Lung (tissue), 11 donors: ENCODE measurements at regions not wholly inside any gene's neighbourhood (a gene's known extent, or its start where the extent isn't known, plus 50 kb on each side); places are given as distances from the start of the nearest gene placed in this dataset.

Experiments used
- ATAC-seq: fragments of 200-7000 bp; cut with Tn5 transposase; one replicate; pipeline ENCODE4 v1.9.1; 2020; ENCODE audit warnings: moderate number of reproducible peaks; ENCODE audit not compliant: insufficient read depth, low FRiP score
- DNase-seq, 3 donors: peaks; one replicate each; pipeline ENCODE4 v3.0.0-alpha.2; 2013 to 2017
- H3K27ac ChIP-seq, 2 donors: one replicate each; pipeline ENCODE4 v1.5.1; 2013; ENCODE audit warnings: mild to moderate bottlenecking in 2 of 2, moderate library complexity in 2 of 2, control low read depth in 1 of 2, inconsistent platforms in 1 of 2, low read depth in 1 of 2, low read length in 1 of 2
- H3K27me3 ChIP-seq, 3 donors: one replicate each; pipeline ENCODE4 v1.5.1; 2013; ENCODE audit warnings: low read length in 2 of 3; ENCODE audit not compliant: control insufficient read depth in 3 of 3, insufficient read depth in 3 of 3
- H3K36me3 ChIP-seq, 4 donors: one replicate each; pipeline ENCODE4 v1.5.1; 2013; ENCODE audit warnings: low read length in 4 of 4, mild to moderate bottlenecking in 1 of 4, moderate library complexity in 1 of 4; ENCODE audit not compliant: control insufficient read depth in 4 of 4, insufficient read depth in 4 of 4
- H3K4me1 ChIP-seq, 5 donors: one replicate each; pipeline ENCODE4 v1.5.1; 2013; ENCODE audit warnings: low read length in 5 of 5, mild to moderate bottlenecking in 2 of 5, moderate library complexity in 1 of 5; ENCODE audit not compliant: control insufficient read depth in 5 of 5, insufficient read depth in 5 of 5
- H3K4me3 ChIP-seq: one replicate; pipeline ENCODE4 v1.5.1; 2013; ENCODE audit warnings: mild to moderate bottlenecking, control low read depth, moderate library complexity
- H3K9ac ChIP-seq, 2 donors: one replicate each; pipeline ENCODE4 v1.5.1; 2013; ENCODE audit warnings: low read length in 2 of 2, control low read depth in 1 of 2; ENCODE audit not compliant: insufficient read depth in 1 of 2
- H3K9me3 ChIP-seq, 4 donors: one replicate each; pipeline ENCODE4 v1.5.1; 2013; ENCODE audit warnings: low read length in 3 of 4, mild to moderate bottlenecking in 1 of 4, moderate library complexity in 1 of 4; ENCODE audit not compliant: control insufficient read depth in 4 of 4, insufficient read depth in 3 of 4
- WGBS, 2 donors: extraction: QIAGEN DNeasy Blood & Tissue Kit; methylation state at CpG; one replicate each; pipeline ENCODE4 v1.1.7; 2013; 5-methylcytosine and 5-hydroxymethylcytosine counted together
- TF ChIP-seq, protein P1 (sequence below): IDR thresholded peaks from 2 replicates; pipeline ENCODE4 v1.5.1; 2012; ENCODE audit warnings: mild to moderate bottlenecking; ENCODE audit errors: control extremely low read depth, extremely low read depth
- donor health status: control.
- donor health status: control.
- donor health status: Bipolar disorder and iron deficiency.
- donor health status: healthy.
- donor health status: DM: yes; HTN: yes; CAD: no.

DNA sequence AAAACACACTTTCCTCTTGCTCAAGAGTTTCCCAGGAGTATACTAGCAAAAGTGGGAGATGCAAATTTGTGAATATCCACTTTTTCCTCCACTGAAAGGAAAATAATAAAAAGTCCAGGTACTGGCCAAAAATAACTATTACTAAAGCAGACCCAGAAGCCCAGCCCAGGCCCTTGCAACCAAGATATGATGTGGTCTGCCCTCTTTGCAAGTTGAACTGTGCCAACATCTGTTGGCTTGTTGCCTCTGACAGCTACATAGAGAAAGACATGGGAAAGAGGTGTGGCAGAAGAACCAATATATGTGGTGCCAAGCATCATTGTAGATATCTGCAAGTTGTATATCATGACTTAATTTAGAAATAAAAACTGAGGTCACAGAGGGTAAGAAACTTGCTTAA is 78.4 kb upstream of the JAG1 start:
- DNase-seq (no peak), ATAC-seq (no peak)
- H3K9ac ChIP-seq = no peak overlapping the region
- H3K27me3 ChIP-seq = no peaks in the 10 kb centered on the region
- TF ChIP-seq, protein P1, sequence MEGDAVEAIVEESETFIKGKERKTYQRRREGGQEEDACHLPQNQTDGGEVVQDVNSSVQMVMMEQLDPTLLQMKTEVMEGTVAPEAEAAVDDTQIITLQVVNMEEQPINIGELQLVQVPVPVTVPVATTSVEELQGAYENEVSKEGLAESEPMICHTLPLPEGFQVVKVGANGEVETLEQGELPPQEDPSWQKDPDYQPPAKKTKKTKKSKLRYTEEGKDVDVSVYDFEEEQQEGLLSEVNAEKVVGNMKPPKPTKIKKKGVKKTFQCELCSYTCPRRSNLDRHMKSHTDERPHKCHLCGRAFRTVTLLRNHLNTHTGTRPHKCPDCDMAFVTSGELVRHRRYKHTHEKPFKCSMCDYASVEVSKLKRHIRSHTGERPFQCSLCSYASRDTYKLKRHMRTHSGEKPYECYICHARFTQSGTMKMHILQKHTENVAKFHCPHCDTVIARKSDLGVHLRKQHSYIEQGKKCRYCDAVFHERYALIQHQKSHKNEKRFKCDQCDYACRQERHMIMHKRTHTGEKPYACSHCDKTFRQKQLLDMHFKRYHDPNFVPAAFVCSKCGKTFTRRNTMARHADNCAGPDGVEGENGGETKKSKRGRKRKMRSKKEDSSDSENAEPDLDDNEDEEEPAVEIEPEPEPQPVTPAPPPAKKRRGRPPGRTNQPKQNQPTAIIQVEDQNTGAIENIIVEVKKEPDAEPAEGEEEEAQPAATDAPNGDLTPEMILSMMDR = no peak
- no peak overlapping the region for H3K4me3 ChIP-seq
- no peaks in the 10 kb centered on the region for H3K36me3 ChIP-seq
- no peak overlapping the region for H3K27ac ChIP-seq
- H3K4me1 ChIP-seq = peaks cover 0 to 9% (median 1%) of the 10 kb centered on the region in 5 donors
- peaks cover 0 to 3% (median 0%) of the 10 kb centered on the region in 4 donors for H3K9me3 ChIP-seq

GRCh38 chr20:10754824-10755223 is 81.0 kb upstream of the JAG1 start:
- H3K9me3 ChIP-seq = peaks cover 0 to 5% (median 0%) of the 10 kb centered on the region in 4 donors
- no peaks in the 10 kb centered on the region for H3K36me3 ChIP-seq
- no peak for ATAC-seq
- TF ChIP-seq, protein P1 = no peak
- H3K27ac ChIP-seq = no peak overlapping the region
- peak in 1 of 3 donors; percentile 29 for DNase-seq
- H3K27me3 ChIP-seq = no peaks in the 10 kb centered on the region
- H3K9ac ChIP-seq = no peak overlapping the region
- no peak overlapping the region for H3K4me3 ChIP-seq
- 30 to 32% methylated on average over 2 of the region's 2 CpGs for WGBS, 2 donors
- no peaks in the 10 kb centered on the region for H3K4me1 ChIP-seq

DNA sequence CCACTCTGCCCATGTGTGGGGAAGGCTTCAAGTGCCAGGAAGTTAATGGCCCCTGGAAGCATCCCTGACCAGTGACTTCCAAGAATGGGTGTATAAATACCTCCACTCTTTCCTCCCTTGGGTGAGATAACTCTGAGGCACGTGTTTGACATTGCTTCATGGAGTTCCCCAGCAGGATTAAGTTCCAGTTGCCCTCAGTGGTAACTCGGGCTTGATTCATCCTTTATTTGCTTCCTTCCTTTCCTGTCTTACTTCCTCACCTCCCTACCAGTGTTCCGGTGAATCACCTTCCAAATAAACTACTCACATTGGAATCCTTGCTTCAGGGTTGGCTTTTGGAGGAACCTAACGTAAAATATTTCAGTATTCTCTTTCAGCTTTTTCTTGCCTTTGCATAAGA is 84.6 kb upstream of the JAG1 start:
- no peak for DNase-seq
- Histone ChIP-seq H3K4me1 (peaks cover 0 to 7% (median 2%) of the 10 kb centered on the region in 5 donors), H3K27me3 (no peaks in the 10 kb centered on the region), H3K9ac (no peak overlapping the region), H3K27ac (peak overlapping the region in 1 of 2 donors; percentile 22), H3K4me3 (no peak overlapping the region), H3K9me3 (peaks cover 0 to 5% (median 0%) of the 10 kb centered on the region in 4 donors), H3K36me3 (no peaks in the 10 kb centered on the region)
- WGBS, 2 donors = 70 to 75% methylated on average over 4 of the region's 4 CpGs
- ATAC-seq = no peak
- TF ChIP-seq, protein P1 = no peak

DNA sequence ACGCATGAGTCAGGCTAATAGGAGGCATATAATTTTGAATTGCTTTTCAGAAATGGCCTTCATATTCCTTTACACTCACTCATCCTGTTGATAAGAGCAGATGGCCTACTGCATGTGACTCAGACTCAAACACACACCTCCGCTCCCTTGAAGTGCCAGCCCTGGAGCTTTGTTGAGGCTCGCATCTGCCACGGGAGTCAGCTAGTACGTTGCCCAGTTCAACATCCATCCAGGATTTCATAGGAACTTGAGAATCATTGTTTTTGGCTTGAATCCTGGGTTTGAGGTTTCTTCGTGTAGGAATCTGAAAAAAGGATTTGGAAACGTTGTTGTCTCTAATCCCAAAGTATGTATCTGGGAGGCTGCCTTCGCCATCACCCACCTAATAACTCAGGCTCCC is 87.4 kb upstream of the JAG1 start:
- Histone ChIP-seq H3K9ac (no peak overlapping the region), H3K36me3 (no peaks in the 10 kb centered on the region), H3K4me3 (no peak overlapping the region), H3K9me3 (peaks cover 0 to 5% (median 0%) of the 10 kb centered on the region in 4 donors), H3K4me1 (peaks cover 0 to 9% (median 2%) of the 10 kb centered on the region in 5 donors), H3K27ac (no peak overlapping the region), H3K27me3 (no peaks in the 10 kb centered on the region)
- 90 to 95% methylated on average over 8 of the region's 8 CpGs for WGBS, 2 donors
- TF ChIP-seq, protein P1 = no peak
- DNase-seq = no peak
- no peak for ATAC-seq
